HG03378 (cell line): ENCODE measurements at regions not wholly inside any gene's neighbourhood (a gene's known extent, or its start where the extent isn't known, plus 50 kb on each side); places are given as distances from the start of the nearest gene placed in this dataset.

Experiments
- ATAC-seq: cut with Tn5 transposase; IDR thresholded peaks from one replicate; pipeline ENCODE4 v1.9.1; 2021; ENCODE audit warnings: mild to moderate bottlenecking, moderate library complexity; ENCODE audit not compliant: unreplicated experiment

- peak; percentile 61 for ATAC-seq
These were observed 1419.8 kb downstream of the UQCRFS1 start for GRCh38 chr19:27793128-27793643.

- no peak for ATAC-seq
These were observed 1420.3 kb downstream of the UQCRFS1 start for GRCh38 chr19:27792576-27793127.

GRCh38 chr19:27780367-27781075, 1432.4 kb downstream of the UQCRFS1 start:
- ATAC-seq, result no peak

- no peak for ATAC-seq
These were observed 1433.0 kb downstream of the UQCRFS1 start for GRCh38 chr19:27779954-27780353.

- no peak for ATAC-seq
These were observed 1435.2 kb downstream of the UQCRFS1 start for GRCh38 chr19:27777726-27778125.

- ATAC-seq, result no peak
These were observed 1435.7 kb downstream of the UQCRFS1 start for GRCh38 chr19:27777242-27777641.

- no peak for ATAC-seq
These were observed 1436.4 kb downstream of the UQCRFS1 start for GRCh38 chr19:27776524-27776923.

GRCh38 chr19:27776020-27776419, 1436.9 kb downstream of the UQCRFS1 start:
- no peak for ATAC-seq

- ATAC-seq, result no peak
These were observed 1437.6 kb downstream of the UQCRFS1 start for GRCh38 chr19:27775395-27775794.

- no peak for ATAC-seq
These were observed 1438.1 kb downstream of the UQCRFS1 start for GRCh38 chr19:27774827-27775226.

- no peak for ATAC-seq
These were observed 1438.6 kb downstream of the UQCRFS1 start for GRCh38 chr19:27774337-27774736.

- no peak for ATAC-seq
These were observed 1439.4 kb downstream of the UQCRFS1 start for GRCh38 chr19:27773318-27774094.

- ATAC-seq, result no peak
These were observed 1440.9 kb downstream of the UQCRFS1 start for GRCh38 chr19:27772059-27772458.

GRCh38 chr19:27770095-27770494, 1442.9 kb downstream of the UQCRFS1 start:
- no peak for ATAC-seq

- no peak for ATAC-seq
These were observed 1445.7 kb downstream of the UQCRFS1 start for GRCh38 chr19:27767234-27767633.

- no peak for ATAC-seq
These were observed 1446.8 kb downstream of the UQCRFS1 start for GRCh38 chr19:27765912-27766725.

- no peak for ATAC-seq
These were observed 1447.6 kb downstream of the UQCRFS1 start for GRCh38 chr19:27765397-27765796.

- no peak for ATAC-seq
These were observed 1448.7 kb downstream of the UQCRFS1 start for GRCh38 chr19:27764186-27764804.

GRCh38 chr19:27762933-27763332, 1450.0 kb downstream of the UQCRFS1 start:
- no peak for ATAC-seq

- no peak for ATAC-seq
These were observed 1453.1 kb downstream of the UQCRFS1 start for GRCh38 chr19:27759896-27760295.
